Trophoblast cell (in vitro differentiated cells and primary cell): ENCODE measurements at regions not wholly inside any gene's neighbourhood (a gene's known extent, or its start where the extent isn't known, plus 50 kb on each side); places are given as distances from the start of the nearest gene placed in this dataset.

Source experiments
- DNase-seq, 2 donors: peaks; one replicate each; pipeline ENCODE4 v3.0.0-alpha.2; 2016
- H2AFZ ChIP-seq: 2 replicates; pipeline ENCODE4 v1.6.1; 2013; ENCODE audit warnings: low read length, moderate library complexity, mild to moderate bottlenecking; ENCODE audit not compliant: insufficient read depth, poor library complexity
- H2AK5ac ChIP-seq: 2 replicates; pipeline ENCODE4 v1.6.1; 2013; ENCODE audit warnings: mild to moderate bottlenecking, low read length
- H2BK120ac ChIP-seq: 2 replicates; pipeline ENCODE4 v1.6.1; 2013; ENCODE audit warnings: low read length, mild to moderate bottlenecking, moderate library complexity; ENCODE audit not compliant: insufficient read depth, poor library complexity
- H2BK12ac ChIP-seq: 2 replicates; pipeline ENCODE4 v1.6.1; 2013; ENCODE audit warnings: mild to moderate bottlenecking, low read length, moderate library complexity
- H2BK5ac ChIP-seq: 2 replicates; pipeline ENCODE4 v1.6.1; 2013; ENCODE audit warnings: low read length, low read depth, moderate library complexity, mild to moderate bottlenecking; ENCODE audit not compliant: poor library complexity
- H3K14ac ChIP-seq: 2 replicates; pipeline ENCODE4 v1.6.1; 2013; ENCODE audit warnings: mild to moderate bottlenecking, low read length
- H3K18ac ChIP-seq: 2 replicates; pipeline ENCODE4 v1.6.1; 2013; ENCODE audit warnings: mild to moderate bottlenecking, low read length
- H3K23ac ChIP-seq: 2 replicates; pipeline ENCODE4 v1.6.1; 2013; ENCODE audit warnings: low read length
- H3K27ac ChIP-seq: 2 replicates; pipeline ENCODE4 v1.5.1; 2013; ENCODE audit warnings: low read depth, mild to moderate bottlenecking, inconsistent platforms, low read length, moderate library complexity
- H3K27me3 ChIP-seq: 2 replicates; pipeline ENCODE4 v1.6.1; 2013; ENCODE audit warnings: inconsistent platforms, mild to moderate bottlenecking, low read length, moderate library complexity; ENCODE audit not compliant: insufficient read depth
- H3K36me3 ChIP-seq, 2 experiments: 1 replicate in 1 of 2; 2 replicates in 1 of 2; pipeline ENCODE4 v1.6.1; 2013; ENCODE audit warnings: low read length in 2 of 2, mild to moderate bottlenecking in 2 of 2, moderate library complexity in 1 of 2; ENCODE audit not compliant: insufficient read depth in 2 of 2, control insufficient read depth in 1 of 2
- H3K4ac ChIP-seq: 2 replicates; pipeline ENCODE4 v1.6.1; 2013; ENCODE audit warnings: low read depth, mild to moderate bottlenecking, low read length, moderate library complexity
- H3K4me1 ChIP-seq, 2 experiments: 1 replicate in 1 of 2; 2 replicates in 1 of 2; pipeline ENCODE4 v1.6.1; 2013; ENCODE audit warnings: low read length in 2 of 2, mild to moderate bottlenecking in 2 of 2, moderate library complexity in 1 of 2; ENCODE audit not compliant: insufficient read depth in 2 of 2, control insufficient read depth in 1 of 2
- H3K4me2 ChIP-seq: 2 replicates; pipeline ENCODE4 v1.6.1; 2013; ENCODE audit warnings: inconsistent platforms, mild to moderate bottlenecking, low read length, moderate library complexity
- H3K4me3 ChIP-seq: 2 replicates; pipeline ENCODE4 v1.5.1; 2013; ENCODE audit warnings: mild to moderate bottlenecking, low read depth, low read length, inconsistent platforms
- H3K79me1 ChIP-seq: one replicate; pipeline ENCODE4 v1.6.1; 2013; ENCODE audit warnings: low read length
- H3K79me2 ChIP-seq: 2 replicates; pipeline ENCODE4 v1.6.1; 2013; ENCODE audit warnings: low read length, mild to moderate bottlenecking; ENCODE audit not compliant: control insufficient read depth, insufficient read depth, poor library complexity
- H3K9ac ChIP-seq: 2 replicates; pipeline ENCODE4 v1.6.1; 2013; ENCODE audit warnings: mild to moderate bottlenecking, low read length
- H3K9me3 ChIP-seq: 2 replicates; pipeline ENCODE4 v1.6.1; 2013; ENCODE audit warnings: low read depth, mild to moderate bottlenecking, control low read depth, inconsistent platforms, low read length; ENCODE audit not compliant: insufficient read depth
- H4K12ac ChIP-seq: 2 replicates; pipeline ENCODE4 v1.6.1; 2013; ENCODE audit warnings: low read depth, mild to moderate bottlenecking, low read length, moderate library complexity
- H4K8ac ChIP-seq: 2 replicates; pipeline ENCODE4 v1.6.1; 2013; ENCODE audit warnings: low read depth, mild to moderate bottlenecking, low read length, moderate library complexity
- H4K91ac ChIP-seq: one replicate; pipeline ENCODE4 v1.6.1; 2013; ENCODE audit warnings: low read depth, mild to moderate bottlenecking, low read length, moderate library complexity
- WGBS: extraction: QIAGEN DNeasy Blood & Tissue Kit; methylation state at CpG from one replicate; pipeline ENCODE4 v1.1.7; 2013; ENCODE audit warnings: missing lambda C conversion rate; ENCODE audit not compliant: insufficient read length, insufficient coverage; ENCODE audit errors: extremely low coverage; 5-methylcytosine and 5-hydroxymethylcytosine counted together

DNA sequence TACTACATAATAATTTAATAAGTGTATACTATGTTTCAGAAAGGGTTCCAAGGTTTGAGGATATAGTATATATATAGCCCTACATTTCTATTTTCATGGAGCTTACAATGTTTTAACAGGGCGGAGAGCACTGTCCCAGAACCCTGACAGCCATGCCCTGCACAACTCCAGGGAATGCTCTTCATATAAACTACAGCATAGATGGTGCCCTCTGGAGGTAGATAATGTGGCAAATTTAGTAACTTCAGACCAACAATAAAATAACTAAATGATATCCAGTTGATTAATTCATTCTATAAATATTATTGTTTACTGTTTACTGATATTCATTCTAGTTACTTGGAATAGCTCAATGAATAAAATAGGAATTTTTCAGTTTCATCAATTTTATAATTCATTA, 693.7 kb upstream of the CCDC179 start:
- Histone ChIP-seq H3K23ac (no peak overlapping the region), H3K4me2 (no peak overlapping the region), H3K4me3 (no peak overlapping the region), H4K12ac (no peak overlapping the region), H3K27me3 (no peaks in the 10 kb centered on the region), H3K14ac (no peak overlapping the region), H2BK5ac (no peak overlapping the region), H3K18ac (no peak overlapping the region), H3K36me3 (no peaks in the 10 kb centered on the region), H4K8ac (no peak overlapping the region), H3K9me3 (no peaks in the 10 kb centered on the region), H2AK5ac (no peak overlapping the region), H2BK120ac (no peak overlapping the region), H3K79me2 (no peaks in the 10 kb centered on the region), H2BK12ac (no peak overlapping the region), H2AFZ (no peak overlapping the region), H4K91ac (no peak overlapping the region), H3K4ac (no peak overlapping the region), H3K4me1 (peaks cover 4 to 9% of the 10 kb centered on the region in 2 experiments), H3K79me1 (peaks cover 7% of the 10 kb centered on the region), H3K27ac (no peak overlapping the region), H3K9ac (no peak overlapping the region)
- no peak for DNase-seq
- no CpG with 5 or more reads among the region's 1 CpG for WGBS

DNA sequence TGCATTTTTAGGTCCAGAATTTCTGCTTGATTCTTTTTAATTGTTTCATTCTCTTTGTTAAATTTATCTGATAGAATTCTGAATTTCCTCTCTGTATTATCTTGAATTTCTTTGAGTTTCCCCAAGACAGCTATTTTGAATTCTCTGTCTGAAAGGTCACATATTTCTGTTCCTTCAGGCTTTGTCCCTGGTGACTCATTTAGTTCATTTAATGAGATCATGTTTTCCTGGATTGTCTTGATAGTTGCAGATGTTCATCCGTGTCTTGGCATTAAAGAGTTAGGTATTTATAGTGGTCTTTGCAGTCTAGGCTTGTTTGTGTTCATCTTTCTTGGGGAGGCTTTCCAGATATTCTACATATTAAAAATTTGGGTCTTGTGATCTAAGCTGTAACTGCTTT, 694.8 kb upstream of the CCDC179 start:
- Histone ChIP-seq H3K36me3 (no peaks in the 10 kb centered on the region), H3K4me2 (no peak overlapping the region), H3K27me3 (no peaks in the 10 kb centered on the region), H3K9me3 (no peaks in the 10 kb centered on the region), H2BK120ac (no peak overlapping the region), H3K18ac (no peak overlapping the region), H3K9ac (no peak overlapping the region), H2BK12ac (no peak overlapping the region), H4K12ac (no peak overlapping the region), H4K91ac (no peak overlapping the region), H2AK5ac (no peak overlapping the region), H3K79me2 (no peaks in the 10 kb centered on the region), H4K8ac (no peak overlapping the region), H3K23ac (no peak overlapping the region), H2BK5ac (no peak overlapping the region), H2AFZ (no peak overlapping the region), H3K4me3 (no peak overlapping the region), H3K14ac (no peak overlapping the region), H3K79me1 (peaks cover 7% of the 10 kb centered on the region), H3K4ac (no peak overlapping the region), H3K4me1 (peaks cover 4 to 9% of the 10 kb centered on the region in 2 experiments), H3K27ac (no peak overlapping the region)
- no CpG with 5 or more reads among the region's 1 CpG for WGBS
- DNase-seq, result peak in 1 of 2 donors; percentile 17

DNA sequence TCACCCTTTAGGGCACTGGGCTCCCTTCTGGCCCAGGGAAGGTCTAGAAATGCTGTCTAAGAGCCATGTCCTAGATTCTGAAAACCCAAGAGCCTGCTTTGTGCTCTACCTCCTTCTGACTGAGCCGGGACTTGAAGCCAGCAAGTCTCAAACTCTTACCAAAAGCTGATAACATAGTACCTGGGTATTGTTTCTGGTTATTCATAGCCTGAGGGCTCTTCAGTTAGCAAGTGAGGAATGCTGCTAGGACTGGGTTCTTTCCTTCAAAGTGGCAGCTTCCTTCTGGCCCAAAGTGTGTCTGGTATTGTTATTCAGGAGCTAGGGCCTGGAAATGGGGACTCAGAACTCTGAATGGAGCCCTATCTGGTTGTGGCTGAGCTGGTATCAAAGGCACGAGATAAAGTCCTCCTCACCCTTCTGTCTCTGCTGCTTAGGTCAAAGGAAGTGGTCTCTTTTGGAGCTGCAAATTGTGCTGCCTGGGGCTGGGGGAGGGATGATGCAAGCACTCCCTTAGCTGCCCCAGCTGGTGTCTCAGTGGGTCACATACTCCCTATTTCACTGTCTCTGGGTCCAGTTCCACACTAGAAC, 696.0 kb upstream of the CCDC179 start:
- H2AFZ ChIP-seq, result no peak overlapping the region
- H3K23ac ChIP-seq, result no peak overlapping the region
- H3K4me2 ChIP-seq, result no peak overlapping the region
- H3K27ac ChIP-seq, result peak overlapping the region; percentile 36
- DNase-seq, result peak; percentile 7 to 51
- H4K91ac ChIP-seq, result no peak overlapping the region
- H3K36me3 ChIP-seq, result no peaks in the 10 kb centered on the region
- H3K4ac ChIP-seq, result no peak overlapping the region
- no CpG with 5 or more reads among the region's 2 CpGs for WGBS
- no peak overlapping the region for H3K4me3 ChIP-seq
- H3K79me2 ChIP-seq, result no peaks in the 10 kb centered on the region
- H4K12ac ChIP-seq, result no peak overlapping the region
- no peak overlapping the region for H2AK5ac ChIP-seq
- peak overlapping the region; percentile 71 for H2BK120ac ChIP-seq
- peak overlapping the region; percentile 65 for H2BK12ac ChIP-seq
- no peak overlapping the region for H3K14ac ChIP-seq
- H3K4me1 ChIP-seq, result peaks cover 4 to 9% of the 10 kb centered on the region in 2 experiments
- peak overlapping the region; percentile 11 for H3K18ac ChIP-seq
- H3K9ac ChIP-seq, result no peak overlapping the region
- no peaks in the 10 kb centered on the region for H3K27me3 ChIP-seq
- no peaks in the 10 kb centered on the region for H3K9me3 ChIP-seq
- no peak overlapping the region for H4K8ac ChIP-seq
- H3K79me1 ChIP-seq, result peaks cover 7% of the 10 kb centered on the region
- no peak overlapping the region for H2BK5ac ChIP-seq

DNA sequence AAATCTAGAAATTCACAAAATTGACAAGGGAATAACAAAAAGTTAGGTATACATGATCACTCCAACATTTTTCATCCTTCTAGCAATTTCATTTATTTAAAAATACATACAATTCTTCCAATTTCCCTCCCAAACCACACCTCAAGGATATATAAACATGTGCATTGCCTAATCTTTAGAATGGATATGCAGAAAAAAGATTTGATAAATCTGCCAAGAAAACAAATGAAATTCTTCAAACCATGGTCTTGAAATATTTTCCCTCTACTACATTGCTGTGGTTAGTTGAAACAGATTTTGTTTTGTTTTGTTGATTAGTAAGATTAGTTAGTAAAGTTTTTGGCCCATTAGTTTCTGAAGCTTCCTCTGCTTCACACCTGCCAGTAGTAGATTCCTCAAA, 703.3 kb upstream of the CCDC179 start:
- Histone ChIP-seq H4K91ac (no peak overlapping the region), H3K9ac (no peak overlapping the region), H2BK12ac (no peak overlapping the region), H2BK120ac (no peak overlapping the region), H3K79me2 (no peaks in the 10 kb centered on the region), H3K18ac (no peak overlapping the region), H3K27ac (no peak overlapping the region), H2AK5ac (no peak overlapping the region), H4K8ac (no peak overlapping the region), H3K4me2 (no peak overlapping the region), H3K14ac (no peak overlapping the region), H3K79me1 (no peaks in the 10 kb centered on the region), H3K4me1 (no peaks in the 10 kb centered on the region), H3K36me3 (no peaks in the 10 kb centered on the region), H3K4ac (no peak overlapping the region), H3K27me3 (no peaks in the 10 kb centered on the region), H3K23ac (no peak overlapping the region), H2AFZ (no peak overlapping the region), H3K9me3 (no peaks in the 10 kb centered on the region), H2BK5ac (no peak overlapping the region), H3K4me3 (no peak overlapping the region), H4K12ac (no peak overlapping the region)
- DNase-seq, result no peak
